Endodermal cell (in vitro differentiated cells): ENCODE measurements at regions not wholly inside any gene's neighbourhood (a gene's known extent, or its start where the extent isn't known, plus 50 kb on each side); places are given as distances from the start of the nearest gene placed in this dataset.

Source experiments
- DNase-seq: peaks from one replicate; pipeline ENCODE4 v3.0.0-alpha.2; 2017
- H3K27ac ChIP-seq: 2 replicates; pipeline ENCODE4 v1.5.1; 2013; ENCODE audit warnings: mild to moderate bottlenecking, low read depth, low read length, moderate library complexity
- H3K27me3 ChIP-seq: 2 replicates; pipeline ENCODE4 v1.6.1; 2013; ENCODE audit warnings: mild to moderate bottlenecking, low read length, moderate library complexity; ENCODE audit not compliant: insufficient read depth, control insufficient read depth, poor library complexity, severe bottlenecking
- H3K36me3 ChIP-seq: 2 replicates; pipeline ENCODE4 v1.7.0; 2013; ENCODE audit warnings: mild to moderate bottlenecking, low read length, moderate library complexity; ENCODE audit not compliant: control insufficient read depth, insufficient read depth
- H3K4me1 ChIP-seq: one replicate; pipeline ENCODE4 v1.7.0; 2013; ENCODE audit warnings: low read length; ENCODE audit not compliant: control insufficient read depth, insufficient read depth
- H3K4me3 ChIP-seq: 2 replicates; pipeline ENCODE4 v1.5.1; 2013; ENCODE audit warnings: mild to moderate bottlenecking, low read length, moderate library complexity
- H3K9ac ChIP-seq: 2 replicates; pipeline ENCODE4 v1.6.1; 2013; ENCODE audit warnings: mild to moderate bottlenecking, low read length, moderate library complexity; ENCODE audit not compliant: poor library complexity, severe bottlenecking; ENCODE audit errors: extremely low read depth
- H3K9me3 ChIP-seq: 2 replicates; pipeline ENCODE4 v1.6.1; 2013; ENCODE audit warnings: mild to moderate bottlenecking, low read length, moderate library complexity; ENCODE audit not compliant: control insufficient read depth
- H3K27ac Mint-ChIP-seq: 2 replicates; pipeline ENCODE4 v1.8.0; 2020; ENCODE audit warnings: mixed read lengths
- H3K27me3 Mint-ChIP-seq: 2 replicates; pipeline ENCODE4 v1.8.0; 2021; ENCODE audit warnings: mild to moderate bottlenecking, mixed read lengths; ENCODE audit not compliant: insufficient read depth
- H3K36me3 Mint-ChIP-seq: 2 replicates; pipeline ENCODE4 v1.8.0; 2020; ENCODE audit warnings: low read depth, mixed read lengths
- H3K4me1 Mint-ChIP-seq: 2 replicates; pipeline ENCODE4 v1.8.0; 2020; ENCODE audit warnings: mixed read lengths
- H3K4me3 Mint-ChIP-seq: 2 replicates; pipeline ENCODE4 v1.8.0; 2020; ENCODE audit warnings: mild to moderate bottlenecking, moderate library complexity, mixed read lengths
- H3K9me3 Mint-ChIP-seq: 2 replicates; pipeline ENCODE4 v1.8.0; 2020; ENCODE audit warnings: mild to moderate bottlenecking, mixed read lengths
- WGBS, 2 experiments: methylation state at CpG; one replicate each; pipeline versions ENCODE4 v1.1.5 to v1.1.7; 2013; ENCODE audit warnings: missing lambda C conversion rate in 2 of 2, mixed read lengths in 1 of 2; ENCODE audit not compliant: insufficient coverage in 1 of 2, insufficient read length in 1 of 2; 5-methylcytosine and 5-hydroxymethylcytosine counted together
- TF ChIP-seq, protein P1 (sequence below): fragments of 200-600 bp; sonication (generic); conservative IDR thresholded peaks from 2 replicates; pipeline ENCODE4 v1.5.0; 2021; ENCODE audit warnings: antibody characterized with exemption, mild to moderate bottlenecking

GRCh38 chr13:91172160-91172559 is 175.3 kb upstream of the MIR17HG start:
- H3K27me3 ChIP-seq: peaks cover 21% of the 10 kb centered on the region
- H3K27ac ChIP-seq: no peak overlapping the region
- Mint-ChIP-seq H3K4me3 (no peak overlapping the region), H3K27me3 (peaks cover 16% of the 10 kb centered on the region), H3K9me3 (no peaks in the 10 kb centered on the region), H3K27ac (no peak overlapping the region), H3K36me3 (no peaks in the 10 kb centered on the region), H3K4me1 (peaks cover 19% of the 10 kb centered on the region)
- H3K36me3 ChIP-seq: no peaks in the 10 kb centered on the region
- DNase-seq: no peak
- peaks cover 5% of the 10 kb centered on the region for H3K4me1 ChIP-seq
- no peaks in the 10 kb centered on the region for H3K9me3 ChIP-seq
- TF ChIP-seq, protein P1, sequence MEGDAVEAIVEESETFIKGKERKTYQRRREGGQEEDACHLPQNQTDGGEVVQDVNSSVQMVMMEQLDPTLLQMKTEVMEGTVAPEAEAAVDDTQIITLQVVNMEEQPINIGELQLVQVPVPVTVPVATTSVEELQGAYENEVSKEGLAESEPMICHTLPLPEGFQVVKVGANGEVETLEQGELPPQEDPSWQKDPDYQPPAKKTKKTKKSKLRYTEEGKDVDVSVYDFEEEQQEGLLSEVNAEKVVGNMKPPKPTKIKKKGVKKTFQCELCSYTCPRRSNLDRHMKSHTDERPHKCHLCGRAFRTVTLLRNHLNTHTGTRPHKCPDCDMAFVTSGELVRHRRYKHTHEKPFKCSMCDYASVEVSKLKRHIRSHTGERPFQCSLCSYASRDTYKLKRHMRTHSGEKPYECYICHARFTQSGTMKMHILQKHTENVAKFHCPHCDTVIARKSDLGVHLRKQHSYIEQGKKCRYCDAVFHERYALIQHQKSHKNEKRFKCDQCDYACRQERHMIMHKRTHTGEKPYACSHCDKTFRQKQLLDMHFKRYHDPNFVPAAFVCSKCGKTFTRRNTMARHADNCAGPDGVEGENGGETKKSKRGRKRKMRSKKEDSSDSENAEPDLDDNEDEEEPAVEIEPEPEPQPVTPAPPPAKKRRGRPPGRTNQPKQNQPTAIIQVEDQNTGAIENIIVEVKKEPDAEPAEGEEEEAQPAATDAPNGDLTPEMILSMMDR: no peak
- 79 to 90% methylated on average over 3 to 4 of the region's 4 CpGs for WGBS, 2 experiments
- no peak overlapping the region for H3K9ac ChIP-seq
- no peak overlapping the region for H3K4me3 ChIP-seq

- Histone ChIP-seq H3K4me3 (peak overlapping the region; percentile 70), H3K9ac (no peak overlapping the region), H3K27me3 (peaks cover 25% of the 10 kb centered on the region), H3K27ac (no peak overlapping the region), H3K4me1 (no peaks in the 10 kb centered on the region), H3K9me3 (no peaks in the 10 kb centered on the region), H3K36me3 (no peaks in the 10 kb centered on the region)
- Mint-ChIP-seq H3K4me1 (peaks cover 2% of the 10 kb centered on the region), H3K27me3 (peaks cover 16% of the 10 kb centered on the region), H3K4me3 (peak overlapping the region; percentile 68), H3K27ac (no peak overlapping the region), H3K9me3 (no peaks in the 10 kb centered on the region), H3K36me3 (no peaks in the 10 kb centered on the region)
- DNase-seq: peak; percentile 67
- 20 to 21% methylated on average over 5 to 52 of the region's 52 CpGs for WGBS, 2 experiments
- TF ChIP-seq, protein P1: no peak
Observed at GRCh38 chr13:91174886-91175501, 172.5 kb upstream of the MIR17HG start.

DNA sequence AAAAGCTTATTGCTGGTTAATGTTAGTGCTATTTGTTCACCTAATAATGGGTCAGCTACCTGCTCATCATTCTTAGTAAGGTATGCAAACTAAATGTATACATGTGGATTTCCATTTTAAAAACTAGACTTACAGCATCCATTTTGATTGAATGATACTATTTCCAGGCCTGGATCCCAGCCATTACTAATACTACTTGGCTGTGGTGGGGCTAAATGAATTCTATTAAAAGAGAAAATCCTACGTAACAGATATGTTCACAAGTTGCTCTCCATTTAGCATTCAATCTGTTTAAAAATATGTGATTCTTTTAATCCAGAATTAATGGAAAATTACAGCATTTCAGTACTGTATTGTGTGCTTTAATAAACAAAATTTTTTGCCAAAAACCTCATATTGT is 169.4 kb upstream of the MIR17HG start:
- 100% methylated on average over 1 of the region's 1 CpG; no CpG with 5 or more reads in 1 of the 2 experiments for WGBS, 2 experiments

More for the DNA sequence above, 169.4 kb upstream of the MIR17HG start:
- Mint-ChIP-seq H3K27me3 (peaks cover 16% of the 10 kb centered on the region), H3K9me3 (no peaks in the 10 kb centered on the region), H3K36me3 (no peaks in the 10 kb centered on the region), H3K4me3 (no peak overlapping the region), H3K4me1 (peaks cover 2% of the 10 kb centered on the region), H3K27ac (no peak overlapping the region)
- Histone ChIP-seq H3K9ac (no peak overlapping the region), H3K36me3 (no peaks in the 10 kb centered on the region), H3K27ac (no peak overlapping the region), H3K27me3 (peaks cover 28% of the 10 kb centered on the region), H3K4me1 (no peaks in the 10 kb centered on the region), H3K4me3 (no peak overlapping the region), H3K9me3 (no peaks in the 10 kb centered on the region)
- TF ChIP-seq, protein P1: no peak
- DNase-seq: no peak
